ENCODE measurements at regions not wholly inside any gene's neighbourhood (a gene's known extent, or its start where the extent isn't known, plus 50 kb on each side); places are given as distances from the start of the nearest gene placed in this dataset.

- intact Hi-C loops (cut with micrococcal nuclease; ENCODE audit: unreplicated experiment) = no loop called here
- H3K27me3 ChIP-seq (replicated peaks; ENCODE audit: insufficient read depth, low read depth, low read length, poor library complexity) = no peaks in the 10 kb centered on the region
- no peaks in the 10 kb centered on the region for H3K4me1 ChIP-seq (ENCODE audit: insufficient read depth, low read length, poor library complexity, severe bottlenecking)
- no TSS peak for BruUV-seq (replicated peaks)
- no peak overlapping the region for H3K27ac ChIP-seq (ENCODE audit: low read depth, low read length, poor library complexity, severe bottlenecking)
- no peak for DNase-seq (ENCODE audit: low spot score)
- H3K36me3 ChIP-seq (ENCODE audit: insufficient read depth, low read length, poor library complexity, severe bottlenecking) = no peaks in the 10 kb centered on the region
- H3K4me3 ChIP-seq (ENCODE audit: low read depth, low read length, poor library complexity, severe bottlenecking) = no peak overlapping the region
- CTCF ChIA-PET = no interaction called here
- H3K9me3 ChIP-seq (ENCODE audit: low read depth, low read length, poor library complexity, severe bottlenecking) = no peaks in the 10 kb centered on the region
- TF ChIP-seq CTCF (conservative IDR thresholded peaks at IDR 0.05; ENCODE audit: low read depth, low read length) (no peak), EZH2 (IDR thresholded peaks at IDR 0.05; ENCODE audit: borderline replicate concordance, low read depth, low read length, poor library complexity, severe bottlenecking) (no peak)
- POLR2A ChIA-PET (ENCODE audit: low non-redundant PET) = no interaction called here
Measured at GRCh38 chr15:38897551-38897950, 332.9 kb upstream of the RASGRP1 start.

GRCh38 chr15:38898236-38898635, 333.6 kb upstream of the RASGRP1 start:
- Histone ChIP-seq H3K9me3 (ENCODE audit: low read depth, low read length, poor library complexity, severe bottlenecking) (no peaks in the 10 kb centered on the region), H3K4me1 (ENCODE audit: insufficient read depth, low read length, poor library complexity, severe bottlenecking) (no peaks in the 10 kb centered on the region), H3K27ac (ENCODE audit: low read depth, low read length, poor library complexity, severe bottlenecking) (no peak overlapping the region), H3K36me3 (ENCODE audit: insufficient read depth, low read length, poor library complexity, severe bottlenecking) (no peaks in the 10 kb centered on the region), H3K27me3 (replicated peaks; ENCODE audit: insufficient read depth, low read depth, low read length, poor library complexity) (no peaks in the 10 kb centered on the region), H3K4me3 (ENCODE audit: low read depth, low read length, poor library complexity, severe bottlenecking) (no peak overlapping the region)
- CTCF ChIA-PET = no interaction called here
- no peak for TF ChIP-seq CTCF (conservative IDR thresholded peaks at IDR 0.05; ENCODE audit: low read depth, low read length)
- TF ChIP-seq EZH2 (IDR thresholded peaks at IDR 0.05; ENCODE audit: borderline replicate concordance, low read depth, low read length, poor library complexity, severe bottlenecking) = no peak
- POLR2A ChIA-PET (ENCODE audit: low non-redundant PET) = no interaction called here
- intact Hi-C loops (cut with micrococcal nuclease; ENCODE audit: unreplicated experiment) = no loop called here
- DNase-seq (ENCODE audit: low spot score) = no peak
- BruUV-seq (replicated peaks) = no TSS peak

- no peaks in the 10 kb centered on the region for H3K4me1 ChIP-seq (ENCODE audit: insufficient read depth, low read length, poor library complexity, severe bottlenecking)
- TF ChIP-seq EZH2 (IDR thresholded peaks at IDR 0.05; ENCODE audit: borderline replicate concordance, low read depth, low read length, poor library complexity, severe bottlenecking) (no peak), CTCF (conservative IDR thresholded peaks at IDR 0.05; ENCODE audit: low read depth, low read length) (no peak)
- ChIA-PET POLR2A (ENCODE audit: low non-redundant PET) (no interaction called here), CTCF (no interaction called here)
- BruUV-seq (replicated peaks) = no TSS peak
- DNase-seq (ENCODE audit: low spot score) = no peak
- H3K27me3 ChIP-seq (replicated peaks; ENCODE audit: insufficient read depth, low read depth, low read length, poor library complexity) = peaks cover 4% of the 10 kb centered on the region
- no peaks in the 10 kb centered on the region for H3K9me3 ChIP-seq (ENCODE audit: low read depth, low read length, poor library complexity, severe bottlenecking)
- no peak overlapping the region for H3K4me3 ChIP-seq (ENCODE audit: low read depth, low read length, poor library complexity, severe bottlenecking)
- intact Hi-C loops (cut with micrococcal nuclease; ENCODE audit: unreplicated experiment) = no loop called here
- H3K27ac ChIP-seq (ENCODE audit: low read depth, low read length, poor library complexity, severe bottlenecking) = no peak overlapping the region
- no peaks in the 10 kb centered on the region for H3K36me3 ChIP-seq (ENCODE audit: insufficient read depth, low read length, poor library complexity, severe bottlenecking)
Measured at GRCh38 chr15:38899300-38899699, 334.7 kb upstream of the RASGRP1 start.
